Immature natural killer cell (primary cell): ENCODE measurements at regions not wholly inside any gene's neighbourhood (a gene's known extent, or its start where the extent isn't known, plus 50 kb on each side); places are given as distances from the start of the nearest gene placed in this dataset.

Source experiments
- DNase-seq, 3 donors: peaks; one replicate each; pipeline ENCODE4 v3.0.0; 2022; ENCODE audit warnings: mixed read lengths in 1 of 3
- H3K27ac Mint-ChIP-seq, 6 donors: one replicate each; pipeline ENCODE4 v1.8.0; 2020; ENCODE audit warnings: mixed read lengths in 6 of 6, mild to moderate bottlenecking in 5 of 6, inconsistent platforms in 4 of 6, moderate library complexity in 3 of 6
- H3K27me3 Mint-ChIP-seq, 3 donors: one replicate each; pipeline ENCODE4 v1.8.0; 2020 to 2021; ENCODE audit warnings: low read depth in 3 of 3, mild to moderate bottlenecking in 3 of 3, mixed read lengths in 3 of 3, moderate library complexity in 3 of 3, inconsistent platforms in 1 of 3
- H3K36me3 Mint-ChIP-seq, 3 donors: one replicate each; pipeline ENCODE4 v1.8.0; 2020; ENCODE audit warnings: mixed read lengths in 3 of 3, inconsistent platforms in 2 of 3, mild to moderate bottlenecking in 2 of 3
- H3K4me1 Mint-ChIP-seq, 2 donors: one replicate each; pipeline ENCODE4 v1.8.0; 2020; ENCODE audit warnings: inconsistent platforms in 2 of 2, mild to moderate bottlenecking in 2 of 2, mixed read lengths in 2 of 2, moderate library complexity in 1 of 2
- H3K4me3 Mint-ChIP-seq, 5 donors: one replicate each; pipeline ENCODE4 v1.8.0; 2020; ENCODE audit warnings: mild to moderate bottlenecking in 5 of 5, mixed read lengths in 5 of 5, inconsistent platforms in 3 of 5, moderate library complexity in 3 of 5
- H3K9me3 Mint-ChIP-seq, 6 donors: one replicate each; pipeline ENCODE4 v1.8.0; 2020; ENCODE audit warnings: mild to moderate bottlenecking in 6 of 6, mixed read lengths in 6 of 6, inconsistent platforms in 4 of 6, moderate library complexity in 3 of 6

DNA sequence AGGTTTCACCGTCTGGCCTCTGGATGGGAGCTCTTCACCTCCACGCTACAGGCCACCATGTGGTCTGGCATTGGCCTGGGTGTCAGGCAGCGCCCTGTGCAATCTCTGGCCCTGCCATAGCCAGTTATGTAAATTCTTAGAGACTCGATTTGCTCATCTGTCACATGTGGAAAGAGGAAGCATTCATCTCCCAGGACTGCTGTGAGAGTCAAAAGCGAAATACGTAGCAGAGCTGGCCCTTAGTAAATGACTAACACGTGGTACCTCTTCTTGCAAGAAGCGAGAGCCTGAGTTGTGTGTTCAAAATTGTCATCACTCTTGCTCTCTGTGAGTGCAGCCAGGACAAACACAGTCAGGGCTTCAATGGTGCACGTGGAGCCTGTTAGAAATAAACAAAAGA lies 159.0 kb upstream of the BACE2 start:
- H3K27me3 Mint-ChIP-seq: peaks cover 0 to 7% (median 6%) of the 10 kb centered on the region in 3 donors
- no peak for DNase-seq
- no peaks in the 10 kb centered on the region for H3K4me1 Mint-ChIP-seq

DNA sequence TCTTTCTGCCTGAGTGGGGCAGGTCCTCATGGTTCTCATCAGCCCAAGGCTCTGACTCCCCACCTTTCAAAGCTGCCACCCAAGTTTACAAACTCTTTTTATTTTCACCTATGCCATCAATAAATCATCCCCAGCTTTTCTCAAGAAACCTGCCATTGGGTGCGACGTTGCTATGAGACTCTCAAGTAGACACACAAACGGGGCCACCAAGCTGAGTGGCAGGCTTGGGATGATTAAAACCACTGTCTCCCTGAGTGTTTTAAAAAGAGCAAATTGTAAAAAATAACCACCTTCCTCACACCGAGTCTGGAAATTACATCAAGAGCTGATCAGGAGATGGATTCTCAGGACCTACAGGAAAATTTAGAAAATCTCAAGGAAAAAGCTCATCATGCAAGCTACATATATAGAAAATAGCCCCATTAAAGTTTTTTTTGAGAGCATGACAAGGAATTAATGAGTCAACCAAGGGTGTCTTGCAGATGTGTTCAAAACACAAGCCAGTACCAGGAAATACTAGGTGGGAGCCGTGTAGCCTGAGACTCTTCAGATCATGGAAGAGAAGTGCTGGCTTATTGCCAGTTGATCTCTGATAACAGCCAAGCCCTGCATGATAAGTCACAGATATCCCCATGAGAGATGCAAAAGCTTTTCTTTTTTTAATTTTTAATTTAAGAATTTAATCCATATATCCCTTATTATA lies 158.4 kb upstream of the BACE2 start:
- Mint-ChIP-seq H3K27ac (no peak overlapping the region), H3K27me3 (peaks cover 0 to 8% (median 7%) of the 10 kb centered on the region in 3 donors), H3K36me3 (no peaks in the 10 kb centered on the region), H3K9me3 (no peaks in the 10 kb centered on the region), H3K4me1 (no peaks in the 10 kb centered on the region), H3K4me3 (no peak overlapping the region)
- no peak for DNase-seq

More for the DNA sequence above, 159.0 kb upstream of the BACE2 start:
- H3K9me3 Mint-ChIP-seq: no peaks in the 10 kb centered on the region
- no peaks in the 10 kb centered on the region for H3K36me3 Mint-ChIP-seq
- no peak overlapping the region for H3K27ac Mint-ChIP-seq
- no peak overlapping the region for H3K4me3 Mint-ChIP-seq

DNA sequence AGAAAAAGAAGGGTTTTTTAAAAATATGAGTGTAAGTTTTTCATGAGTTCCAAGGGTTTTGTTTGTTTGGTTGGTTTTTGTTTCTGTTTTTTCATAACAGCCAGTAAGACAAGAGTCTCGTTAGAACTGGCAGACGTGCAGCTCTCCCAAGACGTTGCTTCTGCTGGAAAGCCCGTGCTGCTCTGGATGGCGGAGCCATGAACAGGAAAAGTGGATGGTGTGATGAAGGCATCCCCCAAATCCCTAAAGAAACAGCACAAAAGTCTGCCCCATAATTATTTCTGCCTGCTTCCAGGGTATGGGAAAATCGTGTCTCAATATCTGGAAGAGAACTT lies 157.9 kb upstream of the BACE2 start:
- no peaks in the 10 kb centered on the region for H3K9me3 Mint-ChIP-seq
- H3K36me3 Mint-ChIP-seq: no peaks in the 10 kb centered on the region
- peaks cover 0 to 7% (median 6%) of the 10 kb centered on the region in 3 donors for H3K27me3 Mint-ChIP-seq
- no peak for DNase-seq
- H3K4me1 Mint-ChIP-seq: no peaks in the 10 kb centered on the region
- H3K4me3 Mint-ChIP-seq: no peak overlapping the region
- H3K27ac Mint-ChIP-seq: no peak overlapping the region

DNA sequence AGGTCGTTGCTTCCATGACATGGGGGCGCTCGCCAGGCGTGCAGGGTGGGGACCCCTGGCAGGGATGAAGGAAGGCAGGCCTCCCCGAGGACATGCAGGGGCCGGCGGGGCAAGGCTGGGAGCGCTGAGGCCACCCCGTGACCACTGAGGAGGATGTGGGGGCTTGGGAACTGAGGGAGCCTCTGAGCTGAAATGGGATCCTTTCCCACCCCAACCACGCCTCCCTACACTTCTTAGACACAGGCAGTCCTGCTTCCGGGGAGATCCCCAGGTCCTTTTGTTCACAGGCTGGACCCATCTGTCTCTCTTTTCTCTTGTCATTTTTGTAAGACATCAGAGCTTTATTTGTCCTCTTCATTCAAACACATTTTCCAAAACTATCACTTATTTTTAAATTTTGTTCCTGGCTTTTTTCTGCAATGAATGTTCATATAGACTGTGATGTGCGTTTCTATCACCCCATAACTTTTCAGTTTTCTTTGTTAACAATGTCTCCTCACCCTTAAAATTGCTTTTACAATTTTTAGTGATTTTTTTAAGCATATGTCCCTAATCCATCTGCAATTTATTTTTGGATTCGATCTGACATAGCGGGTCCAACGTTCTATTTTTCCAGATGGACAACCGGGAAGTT lies 156.7 kb upstream of the BACE2 start:
- no peak overlapping the region for H3K27ac Mint-ChIP-seq
- no peaks in the 10 kb centered on the region for H3K4me1 Mint-ChIP-seq
- peaks cover 0 to 6% (median 4%) of the 10 kb centered on the region in 3 donors for H3K27me3 Mint-ChIP-seq
- no peaks in the 10 kb centered on the region for H3K9me3 Mint-ChIP-seq
- no peak for DNase-seq
- H3K36me3 Mint-ChIP-seq: no peaks in the 10 kb centered on the region
- H3K4me3 Mint-ChIP-seq: no peak overlapping the region

DNA sequence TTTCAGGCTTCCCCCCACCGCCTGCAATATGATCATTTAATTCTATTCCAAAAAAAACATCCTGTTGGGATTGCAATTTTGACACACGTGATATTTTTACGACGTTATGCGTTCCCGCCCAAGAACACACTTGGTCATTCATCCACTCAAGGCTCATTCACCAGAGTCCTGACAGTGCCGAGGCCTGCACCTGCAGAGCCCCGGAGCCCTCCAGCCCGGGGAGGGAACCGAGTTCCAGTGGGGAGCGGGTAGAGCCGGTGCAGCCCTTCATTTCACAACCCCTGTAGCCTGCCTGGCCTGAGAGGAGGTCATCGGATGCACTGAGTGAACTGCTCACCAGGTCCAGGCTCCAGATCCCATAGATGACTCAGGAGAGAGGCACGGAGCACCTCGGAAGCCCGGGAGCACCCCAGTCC lies 156.0 kb upstream of the BACE2 start:
- no peaks in the 10 kb centered on the region for H3K9me3 Mint-ChIP-seq
- no peaks in the 10 kb centered on the region for H3K36me3 Mint-ChIP-seq
- H3K4me1 Mint-ChIP-seq: no peaks in the 10 kb centered on the region
- H3K4me3 Mint-ChIP-seq: no peak overlapping the region
- H3K27me3 Mint-ChIP-seq: peaks cover 0 to 6% (median 1%) of the 10 kb centered on the region in 3 donors
- DNase-seq: no peak
- H3K27ac Mint-ChIP-seq: no peak overlapping the region

DNA sequence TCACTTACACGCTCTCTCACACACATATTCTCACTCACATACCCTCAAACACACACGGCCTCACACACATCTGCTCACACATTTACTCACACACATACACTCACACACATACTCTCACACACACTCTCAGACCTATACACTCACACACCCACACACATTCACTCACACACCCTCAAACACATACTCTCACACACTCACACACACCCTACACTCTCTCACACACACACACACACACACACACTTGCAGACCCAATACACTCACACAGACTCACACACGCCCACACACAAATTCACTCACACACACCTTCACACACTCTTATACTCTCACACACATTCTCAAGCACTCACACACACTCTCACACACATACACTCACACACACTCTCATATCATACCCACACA lies 155.5 kb upstream of the BACE2 start:
- H3K9me3 Mint-ChIP-seq: no peaks in the 10 kb centered on the region
- H3K27me3 Mint-ChIP-seq: peaks cover 0 to 6% (median 1%) of the 10 kb centered on the region in 3 donors
- no peak overlapping the region for H3K4me3 Mint-ChIP-seq
- H3K4me1 Mint-ChIP-seq: no peaks in the 10 kb centered on the region
- H3K36me3 Mint-ChIP-seq: no peaks in the 10 kb centered on the region
- no peak overlapping the region for H3K27ac Mint-ChIP-seq
- no peak for DNase-seq

DNA sequence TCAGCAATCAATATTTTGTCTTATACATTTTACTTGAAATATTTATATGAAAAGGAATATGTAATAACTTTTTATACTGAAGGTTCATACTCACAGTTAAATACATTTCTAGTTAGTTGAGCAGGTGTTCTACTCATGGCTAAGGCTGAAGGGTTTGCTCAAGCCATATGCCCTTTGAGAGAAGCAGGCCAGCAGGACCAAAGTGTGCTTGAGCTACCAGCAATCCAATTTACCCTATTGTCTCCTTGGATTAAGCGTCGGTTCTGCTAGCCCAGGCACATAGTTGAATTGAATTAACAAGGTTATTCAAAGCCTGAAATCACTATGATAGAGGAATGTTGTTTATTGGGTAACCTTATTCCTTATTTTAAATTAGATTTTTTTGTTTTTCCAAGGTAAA lies 151.5 kb upstream of the BACE2 start:
- H3K27me3 Mint-ChIP-seq: peaks cover 0 to 3% (median 0%) of the 10 kb centered on the region in 3 donors
- no peaks in the 10 kb centered on the region for H3K9me3 Mint-ChIP-seq
- no peaks in the 10 kb centered on the region for H3K36me3 Mint-ChIP-seq
- no peak overlapping the region for H3K27ac Mint-ChIP-seq
- H3K4me3 Mint-ChIP-seq: no peak overlapping the region
- no peaks in the 10 kb centered on the region for H3K4me1 Mint-ChIP-seq
- DNase-seq: no peak

DNA sequence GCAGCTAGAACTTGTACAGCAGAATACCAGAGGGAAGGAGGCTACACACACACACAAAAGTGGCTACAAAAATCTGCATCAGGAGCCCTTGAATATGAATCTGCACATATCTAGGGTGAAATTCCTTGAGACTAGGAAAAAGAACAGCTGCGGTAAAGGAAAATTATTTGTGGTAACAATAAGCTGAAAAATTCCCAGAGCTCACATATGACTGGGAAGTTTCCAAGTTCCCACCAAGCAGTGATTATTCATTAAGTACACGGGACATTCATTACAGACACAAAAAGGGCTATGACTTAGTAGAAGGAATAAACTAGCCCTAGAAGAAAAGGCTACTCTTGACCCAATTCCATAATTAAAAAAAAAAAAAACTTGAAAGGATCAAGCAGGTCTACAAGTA lies 149.5 kb upstream of the BACE2 start:
- H3K9me3 Mint-ChIP-seq: no peaks in the 10 kb centered on the region
- H3K36me3 Mint-ChIP-seq: no peaks in the 10 kb centered on the region
- peaks cover 0 to 3% (median 0%) of the 10 kb centered on the region in 3 donors for H3K27me3 Mint-ChIP-seq
- no peak for DNase-seq
- H3K27ac Mint-ChIP-seq: no peak overlapping the region
- H3K4me3 Mint-ChIP-seq: no peak overlapping the region
- no peaks in the 10 kb centered on the region for H3K4me1 Mint-ChIP-seq

DNA sequence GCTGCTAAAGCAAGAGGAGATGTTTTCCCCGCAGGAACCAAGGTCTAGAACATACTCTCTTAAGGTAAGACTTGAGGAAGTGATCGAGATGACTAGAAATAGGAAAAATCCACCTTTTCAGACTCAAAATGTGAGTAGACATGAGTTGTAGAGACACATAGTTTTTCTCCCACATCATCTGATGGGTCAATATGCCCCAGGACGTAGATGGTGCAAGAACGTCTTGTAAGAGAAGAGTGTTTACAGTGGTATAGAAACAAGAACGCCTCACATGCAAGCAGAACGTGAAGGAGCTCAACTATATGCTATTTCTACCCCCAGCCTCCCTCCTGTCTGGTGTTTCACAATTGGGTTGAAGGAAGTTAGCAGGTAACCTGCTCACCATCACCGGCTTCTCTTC lies 144.0 kb upstream of the BACE2 start:
- no peaks in the 10 kb centered on the region for H3K9me3 Mint-ChIP-seq
- H3K4me3 Mint-ChIP-seq: no peak overlapping the region
- no peaks in the 10 kb centered on the region for H3K4me1 Mint-ChIP-seq
- H3K36me3 Mint-ChIP-seq: no peaks in the 10 kb centered on the region
- H3K27ac Mint-ChIP-seq: no peak overlapping the region
- DNase-seq: no peak
- H3K27me3 Mint-ChIP-seq: peaks cover 0 to 2% (median under 1%) of the 10 kb centered on the region in 3 donors

DNA sequence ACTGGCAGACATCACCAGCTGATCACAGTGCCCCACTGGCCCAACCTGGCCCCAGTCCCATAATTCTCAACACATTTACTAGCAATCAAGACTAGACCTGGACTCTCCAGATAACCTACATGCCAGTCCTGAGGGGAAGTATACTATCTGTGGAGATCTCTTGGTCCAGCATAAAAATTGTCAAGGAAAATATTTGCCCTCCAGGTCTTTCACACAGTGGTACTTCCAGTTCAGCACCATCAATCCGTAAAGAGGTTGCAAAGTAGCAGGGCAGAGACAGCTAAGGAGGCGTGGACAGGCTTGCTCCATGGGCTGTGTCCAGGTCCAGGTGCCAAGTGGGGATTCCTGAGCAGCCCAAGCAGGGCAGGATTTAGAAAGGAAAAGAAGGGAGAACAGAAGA lies 143.6 kb upstream of the BACE2 start:
- Mint-ChIP-seq H3K4me1 (no peaks in the 10 kb centered on the region), H3K27me3 (peaks cover 0 to 2% (median 1%) of the 10 kb centered on the region in 3 donors), H3K27ac (no peak overlapping the region)

DNA sequence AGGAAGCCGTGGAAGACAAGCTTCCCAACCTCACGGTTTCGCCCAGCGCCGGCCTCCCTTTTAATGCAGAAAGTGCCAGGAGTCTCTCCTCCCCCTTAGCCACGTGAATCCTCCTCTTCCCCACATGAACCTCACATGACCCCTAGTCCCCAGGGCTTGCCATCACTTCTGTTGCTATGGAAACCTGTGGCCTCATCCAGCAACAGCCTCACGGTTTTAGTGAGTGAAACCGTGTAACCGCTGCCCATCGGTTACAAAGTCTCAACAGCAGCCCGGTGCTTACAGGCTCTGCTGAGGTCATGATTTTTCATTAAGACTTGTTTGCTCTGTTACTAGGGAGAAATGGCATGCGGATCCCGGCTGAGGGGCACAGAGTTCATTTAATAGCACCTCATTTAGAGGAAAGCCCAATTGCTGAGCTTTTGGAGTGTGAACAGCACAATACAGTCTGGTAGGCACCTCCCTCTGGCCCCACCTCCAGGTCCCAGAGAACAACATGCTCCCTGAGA lies 143.2 kb upstream of the BACE2 start:
- H3K27me3 Mint-ChIP-seq: peaks cover 0 to 2% (median 1%) of the 10 kb centered on the region in 3 donors
- no peak for DNase-seq
- no peaks in the 10 kb centered on the region for H3K36me3 Mint-ChIP-seq
- H3K27ac Mint-ChIP-seq: no peak overlapping the region
- H3K4me3 Mint-ChIP-seq: no peak overlapping the region
- no peaks in the 10 kb centered on the region for H3K4me1 Mint-ChIP-seq
- H3K9me3 Mint-ChIP-seq: no peaks in the 10 kb centered on the region

More for the DNA sequence above, 143.6 kb upstream of the BACE2 start:
- Mint-ChIP-seq H3K36me3 (no peaks in the 10 kb centered on the region), H3K4me3 (no peak overlapping the region), H3K9me3 (no peaks in the 10 kb centered on the region)
- DNase-seq: no peak

DNA sequence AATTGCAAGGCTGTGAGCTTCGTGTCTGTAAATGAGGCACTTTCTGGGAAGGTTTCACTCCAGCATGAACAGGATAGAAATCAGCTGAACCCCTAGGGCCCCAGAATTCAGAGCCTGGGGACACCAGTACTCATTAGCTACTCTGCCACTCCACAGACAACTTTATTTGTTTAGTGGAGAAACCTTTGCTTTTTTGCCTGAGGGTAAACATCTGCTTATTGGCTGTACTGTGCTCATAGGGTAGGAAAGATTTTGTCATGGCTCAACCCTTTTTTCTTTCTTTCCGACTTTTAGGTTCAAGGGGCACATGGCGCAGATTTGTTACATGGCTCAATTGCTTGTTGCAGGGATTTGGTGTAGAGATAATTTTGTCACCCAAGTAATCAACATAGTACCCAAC lies 138.4 kb upstream of the BACE2 start:
- no peak for DNase-seq
- H3K27me3 Mint-ChIP-seq: peaks cover 0 to 7% (median 3%) of the 10 kb centered on the region in 3 donors

DNA sequence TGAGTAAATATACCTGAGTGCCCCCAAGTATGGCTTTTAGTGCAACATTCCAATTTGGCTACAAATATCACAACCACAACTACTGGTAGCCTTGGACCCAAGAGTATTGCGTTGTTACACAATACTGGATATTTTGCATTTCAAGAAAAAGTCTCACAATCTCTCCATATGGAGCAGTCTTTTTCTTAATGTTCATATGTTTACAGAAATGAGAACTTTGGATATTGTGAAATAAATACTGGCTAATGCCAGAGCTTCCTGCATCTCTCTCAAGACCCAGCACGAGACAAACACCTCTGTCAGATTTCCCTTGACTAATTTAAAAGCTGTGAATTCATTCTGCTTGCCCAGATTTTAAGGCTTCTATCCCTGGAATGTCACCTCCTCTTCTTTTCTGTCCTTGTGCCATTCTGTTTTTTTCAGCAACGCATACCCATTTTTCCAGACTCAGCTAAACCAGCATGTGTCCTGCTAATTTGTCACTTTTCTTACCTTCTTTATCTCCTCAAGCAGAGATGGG lies 136.2 kb upstream of the BACE2 start:
- Mint-ChIP-seq H3K9me3 (peaks cover 0 to 2% (median 0%) of the 10 kb centered on the region in 6 donors), H3K36me3 (no peaks in the 10 kb centered on the region), H3K4me3 (no peak overlapping the region), H3K27me3 (peaks cover 2 to 7% (median 3%) of the 10 kb centered on the region in 3 donors), H3K27ac (no peak overlapping the region), H3K4me1 (no peaks in the 10 kb centered on the region)
- DNase-seq: no peak

More for the DNA sequence above, 138.4 kb upstream of the BACE2 start:
- H3K4me1 Mint-ChIP-seq: no peaks in the 10 kb centered on the region
- no peak overlapping the region for H3K27ac Mint-ChIP-seq
- no peaks in the 10 kb centered on the region for H3K9me3 Mint-ChIP-seq
- no peak overlapping the region for H3K4me3 Mint-ChIP-seq
- no peaks in the 10 kb centered on the region for H3K36me3 Mint-ChIP-seq

DNA sequence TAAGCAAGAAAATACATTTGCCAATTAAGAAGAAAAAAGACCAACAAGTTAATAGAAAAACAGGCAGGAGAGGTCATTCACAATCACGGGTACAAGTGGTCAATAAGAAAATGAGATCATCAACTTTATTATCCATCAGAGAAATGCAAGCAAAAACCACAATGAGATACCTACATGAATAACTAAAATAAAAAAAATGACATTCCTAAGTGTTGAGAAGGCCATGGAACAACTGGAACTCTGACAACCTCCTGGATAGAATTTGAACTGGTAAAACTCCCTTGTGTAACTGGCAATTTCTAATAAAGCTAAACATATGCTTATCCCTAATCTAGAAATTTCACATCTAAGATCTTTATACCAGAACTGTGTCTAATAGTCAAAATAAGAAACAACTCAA lies 135.4 kb upstream of the BACE2 start:
- H3K27me3 Mint-ChIP-seq: peaks cover 2 to 7% (median 3%) of the 10 kb centered on the region in 3 donors
- no peak for DNase-seq
- H3K4me3 Mint-ChIP-seq: no peak overlapping the region
- no peaks in the 10 kb centered on the region for H3K36me3 Mint-ChIP-seq
- H3K27ac Mint-ChIP-seq: no peak overlapping the region
- H3K4me1 Mint-ChIP-seq: no peaks in the 10 kb centered on the region
- peaks cover 0 to 2% (median 0%) of the 10 kb centered on the region in 6 donors for H3K9me3 Mint-ChIP-seq
